ENCODE measurements at regions not wholly inside any gene's neighbourhood (a gene's known extent, or its start where the extent isn't known, plus 50 kb on each side); places are given as distances from the start of the nearest gene placed in this dataset.

DNA sequence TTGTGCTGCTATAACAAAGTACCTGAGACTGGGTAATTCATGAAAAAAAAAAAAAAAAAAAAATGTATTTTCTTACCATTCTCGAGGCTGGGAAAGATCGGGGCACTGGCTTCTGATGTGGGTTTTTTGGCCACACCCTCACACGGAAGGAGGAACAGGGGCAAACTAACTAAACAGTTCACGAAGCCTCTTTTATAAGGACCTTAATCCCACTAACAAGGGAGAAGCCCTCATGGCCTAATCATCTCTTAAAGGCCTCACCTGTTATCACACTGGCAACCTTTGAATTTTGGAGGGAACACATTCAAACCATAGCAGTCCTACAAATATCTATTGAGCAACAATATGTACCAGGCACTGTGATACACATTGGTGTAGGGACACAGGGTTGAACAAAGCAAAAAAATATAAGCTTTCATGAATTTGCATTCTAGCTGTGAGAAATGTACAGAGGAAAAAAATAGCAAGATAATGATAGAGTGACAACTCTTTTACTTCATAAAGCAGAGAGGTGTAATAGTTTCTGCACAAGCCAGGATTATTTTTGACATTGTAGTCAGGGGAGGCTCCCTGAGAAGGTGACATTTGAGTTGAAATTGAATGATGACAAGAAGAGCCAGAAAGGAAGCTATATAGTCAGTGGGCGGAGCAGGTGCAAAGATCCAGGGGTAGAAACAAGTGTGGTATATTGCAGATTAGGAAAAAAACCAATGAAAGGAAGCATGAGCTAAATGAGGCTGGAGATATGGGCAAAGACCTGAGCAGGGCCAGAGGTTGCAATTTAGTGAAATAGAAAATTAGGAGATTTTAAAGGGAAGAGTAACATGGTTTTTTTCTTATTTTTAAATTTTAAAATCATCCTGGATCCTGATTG lies 68.1 kb upstream of the GRAMD2B start:
- no peak for DNase-seq (ENCODE audit: low spot score)

DNA sequence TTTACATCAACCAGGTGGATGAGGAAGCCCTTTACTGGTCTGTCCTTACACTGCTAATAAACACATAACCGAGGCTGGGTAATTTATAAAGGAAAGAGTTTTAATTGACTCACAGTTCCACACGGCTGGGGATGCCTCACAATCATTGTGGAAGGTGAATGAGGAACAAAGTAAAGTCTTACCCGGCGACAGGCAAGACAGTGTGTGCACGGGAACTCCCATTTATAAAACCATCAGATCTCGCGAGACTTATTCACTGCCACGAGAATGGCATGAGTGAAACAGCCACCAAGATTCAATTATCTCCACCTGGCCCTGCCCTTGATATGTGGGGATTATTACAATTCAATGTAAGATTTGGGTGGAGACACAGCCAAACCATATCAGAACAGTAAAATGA lies 67.3 kb upstream of the GRAMD2B start:
- DNase-seq (ENCODE audit: low spot score) = no peak

DNA sequence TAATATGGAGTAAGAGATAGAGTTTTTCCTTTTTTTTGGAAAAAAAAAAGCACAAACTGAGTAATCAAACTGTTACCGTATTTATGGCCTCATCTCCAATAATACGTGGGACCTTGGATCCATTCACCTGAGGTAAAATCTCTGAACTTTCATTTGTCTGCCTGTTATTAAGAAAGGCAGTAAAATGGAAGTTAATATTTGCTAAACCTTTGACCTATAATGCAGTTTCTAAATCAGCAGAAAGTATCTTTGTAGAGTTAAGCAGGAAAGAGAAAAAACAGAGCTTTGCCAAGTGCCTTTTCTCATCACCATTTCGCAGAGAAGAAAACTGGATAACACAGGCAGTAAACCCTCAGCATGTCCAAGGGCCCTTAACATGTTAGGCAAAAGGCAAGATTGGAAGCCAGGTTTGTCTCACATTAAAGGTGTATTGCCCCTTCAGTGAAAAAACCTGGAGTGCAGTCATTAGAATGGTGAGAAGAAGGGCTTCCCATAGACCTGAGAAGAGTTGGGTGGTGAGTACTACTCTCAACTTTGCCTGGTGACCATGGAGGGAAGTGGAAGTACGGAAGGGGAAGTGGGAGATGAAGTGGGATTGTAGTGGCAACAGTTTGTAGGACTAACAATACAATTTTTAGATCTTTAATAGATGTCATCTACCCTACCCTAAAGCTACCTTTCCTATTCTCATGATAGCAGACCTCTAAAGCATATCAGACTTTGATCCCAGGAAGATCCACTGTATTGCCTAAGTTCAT lies 65.4 kb upstream of the GRAMD2B start:
- DNase-seq (ENCODE audit: low spot score) = no peak

DNA sequence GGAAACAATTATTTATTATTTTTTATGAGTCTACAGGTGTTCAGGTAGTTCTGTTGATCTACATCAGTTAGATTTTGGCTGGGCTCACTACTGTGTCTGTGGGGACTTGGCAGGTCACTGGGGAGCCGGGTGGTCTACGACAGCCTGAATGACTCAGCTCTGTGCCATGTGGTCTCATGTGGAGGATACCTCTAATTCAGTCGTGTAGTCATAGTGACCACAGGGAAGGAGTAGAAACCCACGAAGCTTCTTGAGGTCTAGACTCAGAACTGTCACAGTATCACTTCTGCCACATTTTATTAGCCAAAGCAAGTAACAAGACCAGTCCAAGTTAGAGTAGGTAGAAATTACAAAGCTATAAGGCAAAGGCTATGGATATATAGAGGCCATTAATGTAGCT lies 64.7 kb upstream of the GRAMD2B start:
- DNase-seq (ENCODE audit: low spot score) = no peak

DNA sequence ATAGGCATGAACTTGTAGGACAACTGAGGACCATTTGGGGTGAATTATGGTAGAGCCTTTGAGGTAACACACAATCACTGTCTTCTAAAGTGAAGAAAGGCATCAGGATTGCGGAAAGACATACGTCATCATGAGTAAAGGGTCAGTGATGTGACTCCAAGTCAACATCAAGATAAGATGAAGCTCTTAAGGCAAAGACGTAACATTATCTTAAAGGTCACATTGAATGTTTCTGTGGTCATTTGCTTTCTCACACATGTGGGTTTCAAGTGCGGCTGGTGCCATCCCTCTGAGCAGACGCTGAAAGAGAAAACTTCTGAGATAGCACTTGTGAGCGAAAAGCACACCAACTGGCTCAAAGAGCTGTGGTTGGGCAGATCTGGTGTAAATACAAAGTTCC lies 63.3 kb upstream of the GRAMD2B start:
- no peak for DNase-seq (ENCODE audit: low spot score)

DNA sequence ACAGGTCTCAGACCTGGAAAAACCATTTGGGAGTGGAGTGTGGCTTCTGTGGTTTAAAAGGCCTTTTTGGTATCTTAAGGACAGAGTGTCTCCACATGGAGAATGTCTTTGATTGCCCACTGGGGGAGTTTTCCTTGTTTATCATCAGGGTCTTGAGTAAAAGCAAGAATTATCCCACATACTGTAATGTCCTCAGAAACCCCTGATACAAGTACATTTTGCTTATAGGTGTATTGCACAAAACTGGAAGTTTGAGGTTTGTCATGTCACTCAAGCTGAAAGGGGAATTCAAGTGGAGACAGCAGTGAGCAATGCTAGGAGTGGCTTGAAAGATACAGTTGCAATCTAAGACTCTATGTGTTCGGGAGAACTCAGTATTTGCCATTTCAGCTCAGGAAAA lies 62.7 kb upstream of the GRAMD2B start:
- DNase-seq (ENCODE audit: low spot score) = no peak

DNA sequence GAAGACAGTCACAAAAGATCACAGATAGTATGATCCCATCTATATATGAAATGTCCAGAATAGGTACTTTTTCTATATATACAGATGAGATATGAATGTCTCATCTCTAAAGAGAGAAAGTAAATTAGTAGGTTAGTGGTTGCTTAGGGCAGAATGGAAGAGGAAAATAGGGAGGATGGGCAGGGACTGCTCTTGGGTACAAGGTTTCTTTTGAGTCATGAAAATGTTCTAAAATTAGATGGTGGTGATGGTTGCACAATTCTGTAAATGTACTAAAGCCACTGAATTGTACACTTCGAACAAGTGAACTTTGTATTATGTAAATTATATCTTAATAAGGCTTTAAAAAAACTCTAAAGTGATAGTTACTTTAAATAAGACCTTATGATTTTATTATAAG lies 59.6 kb upstream of the GRAMD2B start:
- DNase-seq (ENCODE audit: low spot score) = no peak

DNA sequence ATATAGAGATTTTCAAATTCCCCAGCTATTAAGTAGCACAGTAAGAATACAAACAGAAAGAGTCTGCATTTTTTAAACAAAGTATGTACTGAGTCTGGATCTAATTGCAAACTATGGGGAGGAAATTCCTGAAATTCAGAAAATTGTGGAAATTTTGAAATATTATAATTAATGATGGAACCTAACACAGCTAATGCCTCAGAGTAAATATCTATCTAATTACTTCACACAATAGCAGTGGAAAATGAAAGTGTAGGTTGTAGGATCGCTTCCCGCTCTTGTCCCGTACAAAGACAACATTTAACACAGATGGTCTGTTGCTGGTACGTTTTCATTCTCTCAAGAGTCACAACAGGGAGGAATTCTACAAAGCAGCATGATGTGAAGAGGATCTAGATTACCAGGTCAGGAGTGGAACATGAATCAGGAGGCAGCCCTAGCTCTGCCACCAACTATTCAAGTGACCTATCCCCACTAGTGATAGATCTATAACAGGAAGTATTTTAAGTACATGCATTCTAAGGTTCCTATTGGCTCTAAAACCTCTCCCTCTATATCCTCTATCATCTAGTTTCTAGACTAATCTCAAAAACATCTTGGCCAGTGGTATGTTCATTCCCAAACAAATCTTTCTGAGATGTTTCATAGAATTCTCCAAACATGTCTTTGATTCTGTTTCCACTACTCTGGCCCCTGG lies 58.9 kb upstream of the GRAMD2B start:
- no peak for DNase-seq (ENCODE audit: low spot score)

DNA sequence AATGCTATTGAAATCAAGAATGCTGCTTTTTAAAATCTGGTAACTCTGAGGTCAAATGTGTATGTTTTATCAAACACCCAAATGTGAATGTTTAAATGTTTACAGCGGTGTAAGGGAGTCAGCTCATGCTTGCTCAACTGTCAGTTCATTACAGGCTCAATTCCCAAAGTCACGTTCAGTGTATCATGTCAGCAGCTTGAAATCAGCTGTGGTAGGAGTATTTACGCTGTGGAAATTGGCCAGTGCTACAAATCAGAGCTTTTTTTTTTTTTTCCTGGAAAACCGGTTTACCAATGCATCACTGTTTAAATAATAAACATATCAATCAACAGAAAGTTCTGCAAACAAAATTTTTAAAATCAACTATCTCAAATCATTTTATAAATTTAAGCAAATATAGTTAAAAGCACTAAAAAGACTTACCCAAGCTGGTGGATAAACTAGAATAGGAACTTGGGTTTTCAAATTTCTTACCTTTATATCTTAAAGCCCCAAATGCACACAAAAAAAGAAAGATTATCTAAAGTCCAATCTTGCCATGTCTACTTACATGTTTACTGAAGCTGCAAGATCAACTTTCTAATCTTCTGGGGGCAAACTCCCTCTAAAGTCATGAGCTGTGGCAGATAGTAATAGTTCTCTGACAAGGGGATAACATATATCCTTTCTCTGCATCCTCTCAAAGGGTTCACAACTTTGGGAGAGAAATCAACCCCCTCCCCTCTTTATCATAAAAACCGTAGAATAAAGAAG lies 57.6 kb upstream of the GRAMD2B start:
- no peak for DNase-seq (ENCODE audit: low spot score)

DNA sequence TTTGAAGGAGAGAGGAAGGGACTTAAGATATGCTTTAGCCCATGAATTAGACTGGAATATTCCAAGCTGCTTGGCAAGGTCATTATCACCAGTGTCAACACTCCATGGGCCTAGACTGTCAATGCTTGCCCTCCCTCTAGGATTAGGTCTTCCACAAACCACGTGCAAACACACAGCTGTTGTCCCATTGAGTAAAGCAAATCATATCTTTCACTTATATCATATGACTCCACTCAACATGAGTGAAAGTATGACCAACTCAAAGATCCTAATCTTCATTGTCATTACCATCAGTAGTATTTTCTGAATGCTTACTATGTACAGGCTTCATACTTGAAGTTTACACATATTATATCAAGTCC lies 57.0 kb upstream of the GRAMD2B start:
- no peak for DNase-seq (ENCODE audit: low spot score)

DNA sequence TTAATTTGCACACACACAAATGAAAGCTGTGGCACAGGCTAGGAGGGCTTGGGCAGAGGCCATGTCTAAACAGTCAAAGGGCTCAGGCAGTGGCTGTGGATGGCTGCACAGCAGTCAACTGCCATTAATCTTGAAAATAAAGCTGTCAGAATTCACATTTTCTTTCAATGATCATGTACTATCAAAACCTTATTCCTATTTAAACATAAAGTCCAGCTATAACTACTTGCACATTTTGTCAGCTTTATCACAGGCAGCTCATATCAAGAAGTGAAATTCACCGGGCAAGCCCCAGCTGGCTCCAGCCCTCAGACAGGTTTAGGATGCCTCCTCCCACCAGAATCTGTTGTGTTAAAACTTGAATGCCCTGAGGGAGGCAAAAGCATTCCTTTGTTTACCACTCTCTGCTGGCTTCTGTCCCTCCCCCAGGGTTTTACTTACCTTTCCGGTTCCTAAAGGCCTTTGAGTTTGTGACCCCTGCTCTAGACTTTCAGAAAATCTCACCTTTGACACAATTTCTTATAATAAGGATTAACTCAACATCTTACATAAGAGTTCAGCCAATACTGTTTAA lies 54.9 kb upstream of the GRAMD2B start:
- DNase-seq (ENCODE audit: low spot score) = peak; percentile 79

DNA sequence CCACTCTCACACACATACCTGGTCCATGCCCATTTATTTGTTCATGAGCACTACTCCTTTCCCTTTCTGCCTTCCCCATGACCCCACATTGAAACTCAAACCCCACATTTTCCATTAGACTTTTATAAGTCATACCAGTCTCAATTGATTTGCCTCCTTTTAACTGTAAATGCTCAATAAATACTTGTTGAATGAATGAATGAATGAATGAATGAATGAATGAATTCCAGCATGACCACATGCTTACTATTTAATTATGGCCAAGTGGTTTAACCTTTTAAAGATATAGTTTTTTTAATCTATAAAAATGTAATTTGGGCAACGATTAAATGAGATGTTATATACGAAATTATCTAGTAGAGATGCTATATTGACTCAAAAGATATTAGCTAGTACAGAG lies 54.1 kb upstream of the GRAMD2B start:
- no peak for DNase-seq (ENCODE audit: low spot score)

DNA sequence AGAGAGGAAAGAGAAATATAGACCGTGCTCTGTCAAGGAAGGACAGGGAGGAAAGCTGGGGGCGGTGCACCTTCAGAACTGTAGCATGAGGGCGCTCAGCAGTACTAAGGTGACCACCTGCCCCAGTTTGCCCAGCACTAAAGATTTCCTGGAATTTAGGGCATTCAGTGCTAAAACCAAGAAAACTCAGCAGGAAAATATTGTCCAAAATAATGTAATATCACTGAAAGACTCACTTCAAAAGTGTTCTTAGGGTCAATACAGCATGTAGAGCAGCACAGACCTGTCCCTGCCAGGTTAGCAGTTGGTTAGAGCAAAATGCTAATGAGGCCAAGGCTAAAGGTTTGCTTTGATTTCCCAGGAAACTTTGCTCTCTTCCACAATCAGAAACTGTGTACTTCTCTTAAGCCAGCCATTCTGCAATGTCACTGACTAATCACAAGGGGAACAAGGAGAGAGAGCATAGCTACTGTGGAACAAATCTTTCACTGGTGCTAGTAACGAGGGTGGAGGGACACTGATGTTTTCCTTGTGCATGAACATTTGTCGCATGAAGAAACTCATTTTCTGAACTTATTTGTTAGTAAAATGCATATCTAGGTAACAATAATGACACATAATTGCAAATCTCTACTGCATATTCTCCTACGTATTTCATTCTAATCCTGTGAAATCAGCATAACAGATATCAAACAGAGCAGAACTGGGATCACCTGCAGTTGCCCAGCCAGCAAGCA lies 53.0 kb upstream of the GRAMD2B start:
- DNase-seq (ENCODE audit: low spot score) = no peak

DNA sequence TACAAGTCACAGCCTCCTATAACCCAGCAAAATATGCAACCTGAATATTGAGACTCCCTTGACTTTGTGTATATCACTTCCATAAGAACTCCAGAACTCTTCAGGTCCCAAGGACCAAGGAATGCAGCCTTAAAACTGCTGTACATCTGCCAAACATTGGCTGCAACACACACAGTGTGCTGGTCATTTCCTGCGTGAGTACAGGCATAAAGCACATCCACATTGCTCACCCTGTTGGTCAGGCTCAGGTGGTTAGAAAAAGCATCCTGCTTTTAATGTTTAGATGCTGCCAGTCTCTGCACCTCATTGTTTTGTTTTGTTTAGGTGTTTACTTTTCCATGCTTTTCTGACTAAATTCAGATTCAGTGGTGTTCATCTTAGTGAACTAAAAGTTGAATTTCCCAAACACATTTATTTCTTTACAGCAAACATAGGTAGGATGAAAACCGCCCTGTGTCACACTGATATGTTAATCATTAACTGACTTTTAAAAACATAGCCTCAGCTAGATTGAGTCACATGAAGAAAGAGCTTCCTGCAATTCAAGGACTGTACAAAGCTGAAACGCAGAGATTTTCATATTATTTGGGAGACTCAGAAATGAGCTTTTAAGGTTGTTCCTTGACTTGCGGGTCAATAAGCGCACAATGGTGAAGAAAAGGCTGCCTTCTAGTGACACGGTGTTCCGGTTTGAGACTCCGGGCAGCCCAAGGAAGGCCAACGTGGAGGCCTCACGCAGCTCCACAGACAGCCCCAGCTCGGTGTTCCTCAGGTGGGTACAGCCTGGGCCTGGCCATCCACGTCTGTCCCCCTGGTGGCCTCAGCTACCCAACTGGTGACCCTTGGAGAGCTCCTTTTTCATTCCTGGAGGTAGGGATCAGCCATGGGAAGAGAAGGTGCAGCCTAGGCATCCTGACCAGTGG lies 52.2 kb upstream of the GRAMD2B start:
- DNase-seq (ENCODE audit: low spot score) = no peak

DNA sequence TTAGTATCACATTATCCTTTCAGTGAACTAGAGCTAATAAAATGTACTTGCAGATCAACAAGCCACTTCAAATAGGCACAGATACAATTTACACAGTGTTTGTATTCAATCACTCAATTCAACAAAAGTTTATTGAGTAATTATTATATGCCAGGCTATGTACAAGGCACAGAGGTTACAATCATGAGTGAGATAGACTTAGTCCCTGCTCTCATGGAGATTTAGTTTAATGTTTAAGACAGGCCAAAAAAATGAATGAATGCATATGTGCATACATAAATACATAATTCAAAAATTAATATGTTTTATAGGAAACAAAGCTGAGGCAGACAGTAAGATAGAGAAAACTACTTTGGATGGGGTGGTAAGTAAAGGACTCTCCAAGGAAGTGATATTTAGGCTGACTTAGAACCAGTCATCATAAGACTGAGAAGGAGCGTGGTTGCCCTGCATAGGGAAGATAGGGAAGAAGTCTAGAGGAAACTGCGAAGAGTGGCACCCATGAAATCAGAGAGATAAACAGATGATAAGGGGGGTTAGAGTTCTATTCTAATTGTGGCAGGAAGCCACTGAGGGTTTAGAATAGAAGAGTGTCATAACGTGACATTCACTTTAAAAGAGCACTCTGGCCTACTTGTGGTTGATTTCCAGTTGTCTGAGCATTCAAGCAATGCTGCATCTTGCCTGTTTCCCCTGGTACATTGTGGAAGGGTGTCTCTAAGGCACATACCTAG lies 49.7 kb upstream of the GRAMD2B start:
- no peak for DNase-seq (ENCODE audit: low spot score)

Data from umbilical cord (tissue), 1 donor.